Brain microvascular endothelial cell (primary cell): ENCODE measurements at regions not wholly inside any gene's neighbourhood (a gene's known extent, or its start where the extent isn't known, plus 50 kb on each side); places are given as distances from the start of the nearest gene placed in this dataset.
A peak's percentile ranks its signal among the peaks of the same experiment; 100 is the strongest.

Source experiments
- DNase-seq: peaks from one replicate; pipeline ENCODE4 v3.0.0-alpha.2; 2020
- H3K27ac ChIP-seq: fragments of 250-450 bp; sonication (Bioruptor Pico); 2 replicates; pipeline ENCODE4 v1.5.1; 2020; ENCODE audit warnings: mild to moderate bottlenecking, moderate library complexity
- H3K27me3 ChIP-seq: fragments of 250-450 bp; sonication (Bioruptor Pico); replicated peaks from 2 replicates; pipeline ENCODE4 v1.5.1; 2020; ENCODE audit warnings: mild to moderate bottlenecking
- H3K36me3 ChIP-seq: fragments of 250-450 bp; sonication (Bioruptor Pico); replicated peaks from 2 replicates; pipeline ENCODE4 v1.5.1; 2020; ENCODE audit warnings: mild to moderate bottlenecking
- H3K4me3 ChIP-seq: 2 replicates; pipeline ENCODE4 v1.5.1; 2011; ENCODE audit warnings: low read depth, mild to moderate bottlenecking, control low read depth, low read length, moderate library complexity
- in situ Hi-C: cut with HindIII; loops from 2 replicates; pipeline ENCODE4 v1.10.0; 2017; ENCODE audit warnings: low sequenced_read_pairs, low pct_ligation_motif_present
- TF ChIP-seq, protein P1 (sequence below): IDR thresholded peaks from 2 replicates; pipeline ENCODE4 v1.5.1; 2011; ENCODE audit warnings: low read depth, mild to moderate bottlenecking, moderate library complexity, low read length, control low read depth, inconsistent platforms; ENCODE audit errors: missing control alignments

- Histone ChIP-seq H3K27me3 (no peaks in the 10 kb centered on the region), H3K4me3 (no peak overlapping the region), H3K36me3 (no peaks in the 10 kb centered on the region), H3K27ac (peak overlapping the region; percentile 97)
- in situ Hi-C loops, result no loop called here
- DNase-seq, result no peak
- TF ChIP-seq, protein P1, sequence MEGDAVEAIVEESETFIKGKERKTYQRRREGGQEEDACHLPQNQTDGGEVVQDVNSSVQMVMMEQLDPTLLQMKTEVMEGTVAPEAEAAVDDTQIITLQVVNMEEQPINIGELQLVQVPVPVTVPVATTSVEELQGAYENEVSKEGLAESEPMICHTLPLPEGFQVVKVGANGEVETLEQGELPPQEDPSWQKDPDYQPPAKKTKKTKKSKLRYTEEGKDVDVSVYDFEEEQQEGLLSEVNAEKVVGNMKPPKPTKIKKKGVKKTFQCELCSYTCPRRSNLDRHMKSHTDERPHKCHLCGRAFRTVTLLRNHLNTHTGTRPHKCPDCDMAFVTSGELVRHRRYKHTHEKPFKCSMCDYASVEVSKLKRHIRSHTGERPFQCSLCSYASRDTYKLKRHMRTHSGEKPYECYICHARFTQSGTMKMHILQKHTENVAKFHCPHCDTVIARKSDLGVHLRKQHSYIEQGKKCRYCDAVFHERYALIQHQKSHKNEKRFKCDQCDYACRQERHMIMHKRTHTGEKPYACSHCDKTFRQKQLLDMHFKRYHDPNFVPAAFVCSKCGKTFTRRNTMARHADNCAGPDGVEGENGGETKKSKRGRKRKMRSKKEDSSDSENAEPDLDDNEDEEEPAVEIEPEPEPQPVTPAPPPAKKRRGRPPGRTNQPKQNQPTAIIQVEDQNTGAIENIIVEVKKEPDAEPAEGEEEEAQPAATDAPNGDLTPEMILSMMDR, result no peak
Measured at GRCh38 chr20:19813846-19814640, 56.0 kb downstream of the RIN2 start.

GRCh38 chr20:19815553-19815991, 57.5 kb downstream of the RIN2 start:
- Histone ChIP-seq H3K27ac (peak overlapping the region; percentile 97), H3K36me3 (no peaks in the 10 kb centered on the region), H3K27me3 (no peaks in the 10 kb centered on the region), H3K4me3 (no peak overlapping the region)
- TF ChIP-seq, protein P1, result no peak
- in situ Hi-C loops, result no loop called here
- DNase-seq, result peak; percentile 98

DNA sequence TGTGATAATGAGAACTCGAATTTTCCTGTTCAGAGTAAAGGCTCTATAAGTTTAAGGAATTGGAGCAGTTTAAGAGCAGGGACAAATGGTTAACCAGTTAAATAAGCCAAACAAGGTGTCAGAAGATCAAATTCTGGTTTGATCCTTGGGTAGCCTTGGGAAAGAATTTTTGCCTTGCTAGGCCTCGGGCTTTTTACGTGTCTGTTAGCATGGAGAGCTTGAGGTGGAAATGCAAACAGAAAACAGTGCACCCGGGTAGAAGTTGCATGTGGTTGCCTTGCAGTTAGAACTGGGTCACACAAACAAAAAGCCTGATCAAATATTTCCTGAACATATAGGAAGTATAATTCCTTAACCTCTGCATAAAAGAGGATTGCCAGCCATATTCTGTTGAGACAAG, 58.3 kb downstream of the RIN2 start:
- in situ Hi-C loops, result no loop called here
- DNase-seq, result no peak
- Histone ChIP-seq H3K27ac (peak overlapping the region; percentile 97), H3K36me3 (no peaks in the 10 kb centered on the region), H3K27me3 (no peaks in the 10 kb centered on the region), H3K4me3 (no peak overlapping the region)
- TF ChIP-seq, protein P1, result no peak

GRCh38 chr20:19817017-19817416, 59.0 kb downstream of the RIN2 start:
- TF ChIP-seq, protein P1, result no peak
- peak; percentile 95 for DNase-seq
- H3K27me3 ChIP-seq, result no peaks in the 10 kb centered on the region
- no peaks in the 10 kb centered on the region for H3K36me3 ChIP-seq
- in situ Hi-C loops, result no loop called here
- peak overlapping the region; percentile 97 for H3K27ac ChIP-seq
- H3K4me3 ChIP-seq, result no peak overlapping the region

GRCh38 chr20:19819149-19819548, 61.1 kb downstream of the RIN2 start:
- in situ Hi-C loops, result no loop called here
- Histone ChIP-seq H3K27me3 (no peaks in the 10 kb centered on the region), H3K27ac (no peak overlapping the region), H3K36me3 (no peaks in the 10 kb centered on the region), H3K4me3 (no peak overlapping the region)
- DNase-seq, result no peak
- TF ChIP-seq, protein P1, result no peak
